Calu3 (cell line): ENCODE measurements at regions not wholly inside any gene's neighbourhood (a gene's known extent, or its start where the extent isn't known, plus 50 kb on each side); places are given as distances from the start of the nearest gene placed in this dataset.

ENCODE experiments used
- BruUV-seq: library from RNA; stranded (reverse); fragments of 400-500 nt; replicated peaks from 2 replicates; lab custom pipeline; 2021; lab: Mats Ljungman, UMichigan
- CTCF ChIA-PET: fragments of 300-600 bp; sonication (Branson Sonifier 250); formaldehyde crosslinking; loops from one replicate; lab custom pipeline; 2022; ENCODE audit warnings: antibody characterized with exemption; lab: Charles Lee
- DNase-seq: peaks from one replicate; pipeline ENCODE4 v3.0.0; 2022
- H3K27ac Mint-ChIP-seq: one replicate; pipeline ENCODE4 v1.8.0; 2022; ENCODE audit warnings: mixed read lengths; ENCODE audit not compliant: unreplicated experiment
- H3K27me3 Mint-ChIP-seq: one replicate; pipeline ENCODE4 v1.8.0; 2022; ENCODE audit warnings: mixed read lengths; ENCODE audit not compliant: unreplicated experiment
- H3K36me3 Mint-ChIP-seq: one replicate; pipeline ENCODE4 v1.8.0; 2022; ENCODE audit warnings: mild to moderate bottlenecking, moderate library complexity, mixed read lengths; ENCODE audit not compliant: insufficient read depth, unreplicated experiment
- H3K4me1 Mint-ChIP-seq: one replicate; pipeline ENCODE4 v1.8.0; 2022; ENCODE audit warnings: mild to moderate bottlenecking, low read depth, mixed read lengths; ENCODE audit not compliant: unreplicated experiment
- H3K4me3 Mint-ChIP-seq: one replicate; pipeline ENCODE4 v1.8.0; 2022; ENCODE audit warnings: mild to moderate bottlenecking, low read depth, moderate library complexity, mixed read lengths; ENCODE audit not compliant: unreplicated experiment
- H3K9me3 Mint-ChIP-seq: one replicate; pipeline ENCODE4 v1.8.0; 2022; ENCODE audit warnings: low read depth, mixed read lengths; ENCODE audit not compliant: unreplicated experiment
- intact Hi-C: fragments of 100-400 bp; cut with micrococcal nuclease; formaldehyde crosslinking; loops from one replicate; pipeline ENCODE4 v1.10.0; 2022; ENCODE audit not compliant: unreplicated experiment
- TF ChIP-seq, protein P1 (sequence below): fragments of 200-600 bp; IDR thresholded peaks from one replicate; pipeline ENCODE4 v1.8.0; 2022; ENCODE audit warnings: antibody characterized with exemption; ENCODE audit not compliant: unreplicated experiment

DNA sequence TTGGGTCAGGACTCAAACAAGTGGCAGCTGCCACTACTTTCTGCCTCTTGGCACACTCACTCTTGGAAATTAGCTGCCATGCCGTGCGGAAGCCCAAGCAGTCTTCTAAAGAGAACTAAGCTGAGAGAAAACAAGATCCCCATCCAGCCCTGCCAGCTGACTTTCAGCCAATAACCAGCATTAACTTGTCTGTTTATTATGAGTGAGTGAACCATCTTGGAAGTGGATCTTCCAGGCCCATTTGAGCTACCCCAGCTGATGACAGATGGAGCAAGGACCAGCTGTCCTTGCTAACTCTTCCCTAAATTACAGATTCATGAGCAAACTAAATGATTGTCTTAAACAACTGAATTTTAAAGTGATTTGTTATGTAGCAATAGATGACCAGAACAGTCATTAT, 73.9 kb upstream of the RBM24 start:
- H3K4me1 Mint-ChIP-seq: no peaks in the 10 kb centered on the region
- no peak overlapping the region for H3K4me3 Mint-ChIP-seq
- TF ChIP-seq, protein P1, sequence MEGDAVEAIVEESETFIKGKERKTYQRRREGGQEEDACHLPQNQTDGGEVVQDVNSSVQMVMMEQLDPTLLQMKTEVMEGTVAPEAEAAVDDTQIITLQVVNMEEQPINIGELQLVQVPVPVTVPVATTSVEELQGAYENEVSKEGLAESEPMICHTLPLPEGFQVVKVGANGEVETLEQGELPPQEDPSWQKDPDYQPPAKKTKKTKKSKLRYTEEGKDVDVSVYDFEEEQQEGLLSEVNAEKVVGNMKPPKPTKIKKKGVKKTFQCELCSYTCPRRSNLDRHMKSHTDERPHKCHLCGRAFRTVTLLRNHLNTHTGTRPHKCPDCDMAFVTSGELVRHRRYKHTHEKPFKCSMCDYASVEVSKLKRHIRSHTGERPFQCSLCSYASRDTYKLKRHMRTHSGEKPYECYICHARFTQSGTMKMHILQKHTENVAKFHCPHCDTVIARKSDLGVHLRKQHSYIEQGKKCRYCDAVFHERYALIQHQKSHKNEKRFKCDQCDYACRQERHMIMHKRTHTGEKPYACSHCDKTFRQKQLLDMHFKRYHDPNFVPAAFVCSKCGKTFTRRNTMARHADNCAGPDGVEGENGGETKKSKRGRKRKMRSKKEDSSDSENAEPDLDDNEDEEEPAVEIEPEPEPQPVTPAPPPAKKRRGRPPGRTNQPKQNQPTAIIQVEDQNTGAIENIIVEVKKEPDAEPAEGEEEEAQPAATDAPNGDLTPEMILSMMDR: no peak
- H3K9me3 Mint-ChIP-seq: peaks cover 3% of the 10 kb centered on the region
- CTCF ChIA-PET: no interaction called here
- BruUV-seq: no TSS peak
- no peak for DNase-seq
- H3K36me3 Mint-ChIP-seq: peaks cover 4% of the 10 kb centered on the region
- intact Hi-C loops: no loop called here
- no peaks in the 10 kb centered on the region for H3K27me3 Mint-ChIP-seq
- H3K27ac Mint-ChIP-seq: no peak overlapping the region

DNA sequence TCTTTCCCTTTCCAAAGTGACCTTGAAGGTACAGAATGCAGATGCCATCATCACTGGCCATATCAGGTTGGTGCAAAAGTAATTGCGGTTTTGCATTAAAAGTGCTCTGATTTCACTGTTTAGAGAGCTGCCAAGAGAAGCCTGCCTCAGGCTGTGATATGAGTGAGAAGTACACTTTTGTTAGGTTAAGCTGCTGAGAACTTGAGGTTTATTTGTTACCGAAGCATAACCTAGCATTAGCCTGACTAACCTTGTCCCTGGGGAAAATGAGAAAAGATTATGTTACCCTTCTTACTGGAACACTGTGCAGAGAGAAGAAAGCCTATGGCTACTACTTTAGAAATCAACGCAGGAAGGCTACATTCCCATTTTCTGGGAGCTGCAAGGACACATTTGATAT, 70.5 kb upstream of the RBM24 start:
- DNase-seq: no peak
- intact Hi-C loops: no loop called here
- Mint-ChIP-seq H3K27me3 (no peaks in the 10 kb centered on the region), H3K36me3 (peaks cover 4% of the 10 kb centered on the region), H3K27ac (no peak overlapping the region), H3K4me1 (no peaks in the 10 kb centered on the region), H3K4me3 (no peak overlapping the region), H3K9me3 (no peaks in the 10 kb centered on the region)
- CTCF ChIA-PET: no interaction called here
- BruUV-seq: no TSS peak
- TF ChIP-seq, protein P1: no peak

DNA sequence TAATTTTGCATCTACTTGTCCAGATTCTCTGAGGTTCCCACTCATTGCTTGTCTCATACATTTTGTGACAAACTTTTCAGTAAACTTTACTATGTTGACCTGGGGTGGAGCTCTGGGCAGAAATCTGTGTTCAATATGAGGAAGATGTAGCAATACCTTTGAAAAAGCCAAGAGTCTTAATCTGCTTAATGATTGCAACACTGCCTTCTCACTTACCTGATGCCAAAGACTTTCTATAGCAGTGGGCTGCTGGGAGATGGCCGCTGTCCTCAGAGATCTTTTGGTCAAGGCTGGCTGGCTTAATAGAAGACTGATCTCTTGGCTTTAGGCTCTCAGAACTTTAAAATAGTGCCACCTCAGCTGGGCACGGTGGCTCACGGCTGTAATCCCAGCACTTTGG, 70.1 kb upstream of the RBM24 start:
- Mint-ChIP-seq H3K9me3 (no peaks in the 10 kb centered on the region), H3K36me3 (peaks cover 4% of the 10 kb centered on the region), H3K4me3 (no peak overlapping the region), H3K4me1 (no peaks in the 10 kb centered on the region), H3K27ac (no peak overlapping the region), H3K27me3 (no peaks in the 10 kb centered on the region)
- TF ChIP-seq, protein P1: no peak
- DNase-seq: no peak
- intact Hi-C loops: no loop called here
- CTCF ChIA-PET: no interaction called here
- BruUV-seq: no TSS peak

DNA sequence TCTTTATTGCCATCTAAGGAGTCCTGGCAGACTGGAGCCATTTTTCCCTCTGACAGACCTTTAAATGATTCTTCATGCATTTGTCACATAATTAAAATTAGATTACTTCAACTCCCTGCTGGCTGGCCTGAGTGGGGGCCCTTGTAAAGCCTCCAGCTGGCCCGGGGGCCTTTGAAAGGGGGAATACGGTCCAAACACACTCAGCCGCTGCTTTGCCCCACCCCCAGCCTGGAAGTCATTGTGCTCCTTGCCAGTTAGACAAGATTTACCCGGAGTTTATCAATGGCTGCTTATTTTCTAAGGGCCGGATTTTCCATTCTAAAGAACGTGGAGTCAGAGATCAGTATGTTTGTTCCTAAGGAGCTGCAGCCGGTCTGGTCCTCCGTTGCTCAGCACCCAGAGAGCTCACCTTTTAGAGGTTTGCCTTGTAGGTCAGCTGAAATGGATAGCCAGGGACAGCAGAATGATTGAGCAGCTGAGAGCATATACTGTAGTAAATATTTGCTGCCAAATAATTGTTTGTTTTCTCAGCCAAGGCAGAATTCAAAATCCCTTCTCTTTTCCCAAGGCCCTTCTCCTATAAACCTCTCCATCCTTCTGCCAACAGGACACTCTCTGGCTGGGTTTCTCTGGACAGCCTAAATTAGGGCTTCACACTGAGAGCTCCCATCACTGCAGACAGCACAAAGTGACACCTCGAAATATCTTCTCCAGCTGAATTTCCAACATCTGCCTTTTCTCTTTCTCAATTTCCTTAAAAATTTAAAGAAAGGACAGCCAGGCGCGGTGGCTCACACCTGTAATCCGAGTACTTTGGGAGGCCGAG, 68.4 kb upstream of the RBM24 start:
- Mint-ChIP-seq H3K36me3 (no peaks in the 10 kb centered on the region), H3K27me3 (no peaks in the 10 kb centered on the region), H3K4me3 (no peak overlapping the region), H3K9me3 (no peaks in the 10 kb centered on the region), H3K4me1 (no peaks in the 10 kb centered on the region), H3K27ac (no peak overlapping the region)
- BruUV-seq: no TSS peak
- intact Hi-C loops: no loop called here
- TF ChIP-seq, protein P1: no peak
- DNase-seq: no peak
- CTCF ChIA-PET: no interaction called here
